ENCODE measurements at regions not wholly inside any gene's neighbourhood (a gene's known extent, or its start where the extent isn't known, plus 50 kb on each side); places are given as distances from the start of the nearest gene placed in this dataset.

- FAIRE-seq (no peak), DNase-seq (no peak)
- no peak for TF ChIP-seq CTCF (IDR thresholded peaks at IDR 0.05; ENCODE audit: borderline replicate concordance, extremely low read depth, insufficient read depth)
- Histone ChIP-seq H3K27me3 (ENCODE audit: control insufficient read depth, insufficient read depth, low read length) (no peaks in the 10 kb centered on the region), H3K27ac (ENCODE audit: low read depth in 2 of 2, low read length in 2 of 2) (no peak overlapping the region), H3K4me3 (ENCODE audit: low read length in 3 of 3) (no peak overlapping the region), H3K4me1 (ENCODE audit: control insufficient read depth in 2 of 3, insufficient read depth in 2 of 3, low read depth in 1 of 3, low read length in 3 of 3) (no peaks in the 10 kb centered on the region), H3K36me3 (ENCODE audit: control insufficient read depth in 2 of 3, insufficient read depth in 3 of 3, low read length in 3 of 3) (no peaks in the 10 kb centered on the region), H3K9me3 (ENCODE audit: control insufficient read depth in 2 of 3, insufficient read depth in 1 of 3, low read length in 3 of 3) (no peaks in the 10 kb centered on the region), H3K9ac (ENCODE audit: low read length in 3 of 3) (no peak overlapping the region)
- intact Hi-C loops (cut with DNase I), result no loop called here
Observed at GRCh38 chr9:13380903-13381302, 101.4 kb upstream of the MPDZ start.

GRCh38 chr9:13378154-13378553 is 98.7 kb upstream of the MPDZ start:
- H3K4me1 ChIP-seq (ENCODE audit: control insufficient read depth in 2 of 3, insufficient read depth in 2 of 3, low read depth in 1 of 3, low read length in 3 of 3), result no peaks in the 10 kb centered on the region
- no peak overlapping the region for H3K9ac ChIP-seq (ENCODE audit: low read length in 3 of 3)
- intact Hi-C loops (cut with DNase I), result no loop called here
- no peaks in the 10 kb centered on the region for H3K36me3 ChIP-seq (ENCODE audit: control insufficient read depth in 2 of 3, insufficient read depth in 3 of 3, low read length in 3 of 3)
- no peak overlapping the region for H3K27ac ChIP-seq (ENCODE audit: low read depth in 2 of 2, low read length in 2 of 2)
- H3K9me3 ChIP-seq (ENCODE audit: control insufficient read depth in 2 of 3, insufficient read depth in 1 of 3, low read length in 3 of 3), result no peaks in the 10 kb centered on the region
- DNase-seq (peak in 2 of 5 donors; percentile 11 to 41), FAIRE-seq (no peak)
- H3K4me3 ChIP-seq (ENCODE audit: low read length in 3 of 3), result no peak overlapping the region
- no peak for TF ChIP-seq CTCF (IDR thresholded peaks at IDR 0.05; ENCODE audit: borderline replicate concordance, extremely low read depth, insufficient read depth)
- H3K27me3 ChIP-seq (ENCODE audit: control insufficient read depth, insufficient read depth, low read length), result no peaks in the 10 kb centered on the region

DNA sequence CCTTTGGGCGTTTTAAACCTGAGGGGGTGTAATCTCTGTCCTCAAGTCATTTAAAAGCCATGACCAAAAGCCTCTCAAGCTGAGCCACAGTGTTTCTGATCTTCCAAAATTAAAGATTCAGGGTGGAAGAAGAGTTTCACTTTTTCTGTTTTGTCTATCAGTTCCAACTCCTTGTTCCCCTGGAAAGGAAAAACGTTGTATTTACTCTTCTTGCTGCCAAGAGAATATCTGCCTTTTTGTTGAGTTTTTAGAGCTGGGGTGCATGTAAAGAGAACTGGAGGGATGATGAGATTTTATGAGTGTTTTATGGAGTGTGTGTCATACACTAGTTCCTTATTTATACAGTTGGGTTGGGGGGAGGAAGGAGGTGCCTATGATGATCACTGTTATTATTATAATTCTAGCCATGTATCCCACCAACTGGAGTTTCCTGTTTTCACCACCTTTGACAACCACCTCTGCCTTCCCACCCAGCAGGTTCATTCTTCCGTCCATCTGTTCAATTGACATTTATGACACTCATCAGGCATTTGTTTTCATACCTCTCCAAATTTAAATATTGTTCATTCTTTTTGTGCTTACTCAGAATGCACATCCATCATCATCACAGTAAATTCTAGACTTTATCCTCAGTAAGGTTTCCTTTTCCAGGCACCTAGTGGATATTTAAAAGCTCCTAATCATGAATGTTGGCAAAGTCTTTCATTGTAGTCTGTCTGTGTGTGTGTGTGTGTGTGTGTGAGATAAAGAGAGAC is 97.9 kb upstream of the MPDZ start:
- Histone ChIP-seq H3K4me1 (ENCODE audit: control insufficient read depth in 2 of 3, insufficient read depth in 2 of 3, low read depth in 1 of 3, low read length in 3 of 3) (no peaks in the 10 kb centered on the region), H3K9me3 (ENCODE audit: control insufficient read depth in 2 of 3, insufficient read depth in 1 of 3, low read length in 3 of 3) (no peaks in the 10 kb centered on the region), H3K27me3 (ENCODE audit: control insufficient read depth, insufficient read depth, low read length) (no peaks in the 10 kb centered on the region), H3K9ac (ENCODE audit: low read length in 3 of 3) (no peak overlapping the region), H3K36me3 (ENCODE audit: control insufficient read depth in 2 of 3, insufficient read depth in 3 of 3, low read length in 3 of 3) (no peaks in the 10 kb centered on the region), H3K27ac (ENCODE audit: low read depth in 2 of 2, low read length in 2 of 2) (no peak overlapping the region), H3K4me3 (ENCODE audit: low read length in 3 of 3) (no peak overlapping the region)
- FAIRE-seq (no peak), DNase-seq (no peak)
- TF ChIP-seq CTCF (IDR thresholded peaks at IDR 0.05; ENCODE audit: borderline replicate concordance, extremely low read depth, insufficient read depth), result no peak
- intact Hi-C loops (cut with DNase I), result no loop called here

DNA sequence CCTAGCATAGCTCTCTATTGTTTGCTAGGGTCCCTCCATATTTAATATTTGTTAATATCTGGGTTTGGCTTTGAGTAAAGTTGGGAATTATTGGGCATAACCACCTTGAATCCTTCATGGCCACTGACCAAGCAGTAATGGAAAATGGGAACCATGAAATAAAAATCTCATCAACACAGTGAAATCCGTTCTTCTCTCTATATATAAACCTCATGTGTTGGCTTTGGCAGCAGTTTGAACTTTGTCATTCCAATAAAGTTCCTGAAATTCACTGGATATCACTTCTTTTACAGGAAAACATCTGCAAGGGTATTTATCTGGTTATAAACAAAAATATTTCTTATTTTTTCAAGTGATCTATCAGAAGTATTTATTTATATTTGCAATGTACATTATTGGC is 93.0 kb upstream of the MPDZ start:
- intact Hi-C loops (cut with DNase I), result no loop called here
- Histone ChIP-seq H3K27ac (ENCODE audit: low read depth in 2 of 2, low read length in 2 of 2) (no peak overlapping the region), H3K36me3 (ENCODE audit: control insufficient read depth in 2 of 3, insufficient read depth in 3 of 3, low read length in 3 of 3) (no peaks in the 10 kb centered on the region), H3K27me3 (ENCODE audit: control insufficient read depth, insufficient read depth, low read length) (no peaks in the 10 kb centered on the region), H3K4me3 (ENCODE audit: low read length in 3 of 3) (no peak overlapping the region), H3K9ac (ENCODE audit: low read length in 3 of 3) (no peak overlapping the region), H3K4me1 (ENCODE audit: control insufficient read depth in 2 of 3, insufficient read depth in 2 of 3, low read depth in 1 of 3, low read length in 3 of 3) (no peaks in the 10 kb centered on the region), H3K9me3 (ENCODE audit: control insufficient read depth in 2 of 3, insufficient read depth in 1 of 3, low read length in 3 of 3) (no peaks in the 10 kb centered on the region)
- no peak for DNase-seq
- no peak for FAIRE-seq
- no peak for TF ChIP-seq CTCF (IDR thresholded peaks at IDR 0.05; ENCODE audit: borderline replicate concordance, extremely low read depth, insufficient read depth)

Measured in kidney (tissue), 13 donors.